ENCODE measurements at regions not wholly inside any gene's neighbourhood (a gene's known extent, or its start where the extent isn't known, plus 50 kb on each side); places are given as distances from the start of the nearest gene placed in this dataset.

GRCh38 chr1:60463146-60463545 is 389.6 kb upstream of the C1orf87 start:
- TF ChIP-seq CTCF (IDR thresholded peaks at IDR 0.05) = no peak
- Histone ChIP-seq H3K27ac (ENCODE audit: low read depth in 1 of 2, low read length in 2 of 2) (no peak overlapping the region), H3K9me3 (ENCODE audit: control insufficient read depth in 1 of 2, insufficient read depth in 1 of 2, low read length in 2 of 2) (no peaks in the 10 kb centered on the region), H3K27me3 (ENCODE audit: control insufficient read depth in 1 of 2, insufficient read depth in 2 of 2, low read length in 2 of 2) (no peaks in the 10 kb centered on the region), H3K36me3 (ENCODE audit: insufficient read depth, low read length) (no peaks in the 10 kb centered on the region), H3K4me1 (ENCODE audit: insufficient read depth, low read length) (no peaks in the 10 kb centered on the region), H3K4me3 (ENCODE audit: low read length) (no peak overlapping the region)
- no peaks in the 10 kb centered on the region for H3K27me3 Mint-ChIP-seq
- H3K36me3 Mint-ChIP-seq (ENCODE audit: low read depth) = no peaks in the 10 kb centered on the region
- H3K27ac Mint-ChIP-seq = no peak overlapping the region
- DNase-seq = no peak
- ATAC-seq (ENCODE audit: poor library complexity) = no peak
- intact Hi-C loops (cut with DNase I, micrococcal nuclease) = no loop called here
- H3K4me1 Mint-ChIP-seq (ENCODE audit: low read depth) = no peaks in the 10 kb centered on the region
- CTCF ChIA-PET = no interaction called here
- H3K9me3 Mint-ChIP-seq = peaks cover 12% of the 10 kb centered on the region
- H3K4me3 Mint-ChIP-seq = no peak overlapping the region
- POLR2A ChIA-PET = no interaction called here

GRCh38 chr1:60461925-60462595 is 388.5 kb upstream of the C1orf87 start:
- no peaks in the 10 kb centered on the region for H3K36me3 ChIP-seq (ENCODE audit: insufficient read depth, low read length)
- TF ChIP-seq CTCF (IDR thresholded peaks at IDR 0.05) = no peak
- no peaks in the 10 kb centered on the region for H3K9me3 ChIP-seq (ENCODE audit: control insufficient read depth in 1 of 2, insufficient read depth in 1 of 2, low read length in 2 of 2)
- H3K4me1 ChIP-seq (ENCODE audit: insufficient read depth, low read length) = no peaks in the 10 kb centered on the region
- H3K27ac Mint-ChIP-seq = no peak overlapping the region
- CTCF ChIA-PET = no interaction called here
- no peaks in the 10 kb centered on the region for H3K36me3 Mint-ChIP-seq (ENCODE audit: low read depth)
- DNase-seq (no peak), ATAC-seq (ENCODE audit: poor library complexity) (no peak)
- H3K4me3 Mint-ChIP-seq = no peak overlapping the region
- H3K9me3 Mint-ChIP-seq = peaks cover 9% of the 10 kb centered on the region
- intact Hi-C loops (cut with DNase I, micrococcal nuclease) = no loop called here
- H3K27ac ChIP-seq (ENCODE audit: low read depth in 1 of 2, low read length in 2 of 2) = no peak overlapping the region
- POLR2A ChIA-PET = no interaction called here
- no peaks in the 10 kb centered on the region for H3K27me3 Mint-ChIP-seq
- no peaks in the 10 kb centered on the region for H3K4me1 Mint-ChIP-seq (ENCODE audit: low read depth)
- H3K4me3 ChIP-seq (ENCODE audit: low read length) = no peak overlapping the region
- H3K27me3 ChIP-seq (ENCODE audit: control insufficient read depth in 1 of 2, insufficient read depth in 2 of 2, low read length in 2 of 2) = no peaks in the 10 kb centered on the region

GRCh38 chr1:60458111-60458510 is 384.5 kb upstream of the C1orf87 start:
- no peak for TF ChIP-seq CTCF (IDR thresholded peaks at IDR 0.05)
- Histone ChIP-seq H3K36me3 (ENCODE audit: insufficient read depth, low read length) (no peaks in the 10 kb centered on the region), H3K4me1 (ENCODE audit: insufficient read depth, low read length) (no peaks in the 10 kb centered on the region), H3K27me3 (ENCODE audit: control insufficient read depth in 1 of 2, insufficient read depth in 2 of 2, low read length in 2 of 2) (no peaks in the 10 kb centered on the region), H3K27ac (ENCODE audit: low read depth in 1 of 2, low read length in 2 of 2) (no peak overlapping the region), H3K9me3 (ENCODE audit: control insufficient read depth in 1 of 2, insufficient read depth in 1 of 2, low read length in 2 of 2) (peaks cover 7 to 22% of the 10 kb centered on the region in 2 experiments), H3K4me3 (ENCODE audit: low read length) (no peak overlapping the region)
- DNase-seq (no peak), ATAC-seq (ENCODE audit: poor library complexity) (no peak)
- no peaks in the 10 kb centered on the region for H3K4me1 Mint-ChIP-seq (ENCODE audit: low read depth)
- peaks cover 4% of the 10 kb centered on the region for H3K9me3 Mint-ChIP-seq
- H3K4me3 Mint-ChIP-seq = no peak overlapping the region
- CTCF ChIA-PET = no interaction called here
- no peaks in the 10 kb centered on the region for H3K36me3 Mint-ChIP-seq (ENCODE audit: low read depth)
- H3K27ac Mint-ChIP-seq = no peak overlapping the region
- intact Hi-C loops (cut with DNase I, micrococcal nuclease) = no loop called here
- no peaks in the 10 kb centered on the region for H3K27me3 Mint-ChIP-seq
- POLR2A ChIA-PET = no interaction called here

Measured in CD4-positive, alpha-beta T cell (primary cell).